Right ventricle myocardium inferior (tissue), 1 donor: ENCODE measurements at regions not wholly inside any gene's neighbourhood (a gene's known extent, or its start where the extent isn't known, plus 50 kb on each side); places are given as distances from the start of the nearest gene placed in this dataset.

Source experiments
- ATAC-seq: fragments of 200-7000 bp; cut with Tn5 transposase; one replicate; pipeline ENCODE4 v1.9.1; 2020; ENCODE audit warnings: mild to moderate bottlenecking, moderate library complexity
- DNase-seq: peaks from one replicate; pipeline ENCODE4 v3.0.0; 2021; ENCODE audit errors: missing footprints
- intact Hi-C: fragments of 100-400 bp; cut with DNase I; formaldehyde crosslinking; loops from one replicate; pipeline ENCODE4 v1.11.0; 2022
- donor health status: DM: no; HTN: yes; CAD: no; lungs with severe emphysema.

DNA sequence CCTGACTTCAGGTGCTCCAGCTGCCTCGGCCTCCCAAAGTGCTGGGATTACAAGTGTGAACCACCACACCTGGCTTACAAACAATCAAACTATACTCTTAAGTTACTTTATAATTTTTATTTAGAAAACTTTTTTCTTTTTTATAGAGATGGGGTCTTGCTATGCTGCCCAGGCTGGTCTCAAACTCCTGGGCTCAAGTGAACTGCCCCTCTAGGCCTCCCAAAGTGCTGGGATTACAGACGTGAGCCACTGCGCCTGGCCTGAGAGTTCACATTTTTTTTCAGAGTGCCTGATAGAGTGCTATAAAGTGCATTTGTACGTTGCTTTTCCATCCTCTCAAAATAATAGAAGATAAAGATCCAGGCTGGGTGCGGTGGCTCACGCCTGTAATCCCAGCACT lies 102.0 kb upstream of the TBL1XR1 start:
- intact Hi-C loops: no loop called here
- DNase-seq (no peak), ATAC-seq (no peak)

- DNase-seq (no peak), ATAC-seq (peak; percentile 67)
- intact Hi-C loops: no loop called here
Measured at GRCh38 chr3:177300039-177300833, 103.0 kb upstream of the TBL1XR1 start.

GRCh38 chr3:177300842-177301241 lies 103.6 kb upstream of the TBL1XR1 start:
- no peak for ATAC-seq
- intact Hi-C loops: no loop called here
- DNase-seq: no peak

DNA sequence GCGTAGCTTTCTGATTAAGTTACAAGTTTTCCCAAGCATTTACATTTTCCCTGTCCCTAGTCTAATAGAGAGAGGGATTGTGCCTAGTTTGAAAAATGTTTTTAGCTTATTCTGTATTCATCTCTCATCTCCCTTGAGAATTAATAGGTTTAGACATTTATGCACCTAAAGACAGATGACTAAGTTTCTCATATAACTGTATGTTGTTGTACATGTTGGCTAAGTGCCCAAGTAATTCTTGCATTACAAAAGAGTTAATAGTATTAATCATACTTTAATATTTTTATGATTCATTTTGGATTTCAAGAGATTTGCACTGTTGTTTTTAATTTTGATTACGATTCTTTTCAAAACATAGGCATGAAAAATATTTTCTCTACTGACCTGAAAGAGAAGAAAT lies 109.0 kb upstream of the TBL1XR1 start:
- ATAC-seq (no peak), DNase-seq (no peak)
- intact Hi-C loops: no loop called here

- DNase-seq (no peak), ATAC-seq (no peak)
- intact Hi-C loops: no loop called here
Measured at GRCh38 chr3:177307391-177307790, 110.1 kb upstream of the TBL1XR1 start.

- no peak for DNase-seq
- no peak for ATAC-seq
- intact Hi-C loops: no loop called here
Measured at GRCh38 chr3:177307826-177308225, 110.5 kb upstream of the TBL1XR1 start.

- intact Hi-C loops: no loop called here
- ATAC-seq (no peak), DNase-seq (no peak)
Measured at GRCh38 chr3:177308286-177308685, 111.0 kb upstream of the TBL1XR1 start.

GRCh38 chr3:177308911-177309310 lies 111.6 kb upstream of the TBL1XR1 start:
- no peak for DNase-seq
- intact Hi-C loops: no loop called here
- ATAC-seq: no peak

DNA sequence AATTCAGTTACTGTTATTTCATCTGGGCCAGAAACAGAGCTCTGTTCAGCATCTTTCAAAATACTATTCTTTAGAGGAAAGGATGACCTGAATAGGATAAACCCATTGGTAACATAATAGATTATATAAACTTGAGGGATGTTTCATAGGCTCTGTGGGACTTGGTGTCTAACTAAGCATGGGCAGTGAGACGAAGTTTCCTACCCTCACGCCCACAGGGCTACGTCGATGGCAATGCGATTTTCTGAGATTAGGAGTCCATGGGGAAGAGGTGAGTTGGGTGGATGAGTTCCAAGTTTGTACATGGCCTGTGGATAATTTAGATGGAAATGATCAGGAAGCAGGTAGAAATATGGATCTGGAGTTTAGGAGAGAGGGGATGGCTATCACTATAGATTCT lies 115.2 kb upstream of the TBL1XR1 start:
- intact Hi-C loops: no loop called here
- ATAC-seq (no peak), DNase-seq (no peak)

DNA sequence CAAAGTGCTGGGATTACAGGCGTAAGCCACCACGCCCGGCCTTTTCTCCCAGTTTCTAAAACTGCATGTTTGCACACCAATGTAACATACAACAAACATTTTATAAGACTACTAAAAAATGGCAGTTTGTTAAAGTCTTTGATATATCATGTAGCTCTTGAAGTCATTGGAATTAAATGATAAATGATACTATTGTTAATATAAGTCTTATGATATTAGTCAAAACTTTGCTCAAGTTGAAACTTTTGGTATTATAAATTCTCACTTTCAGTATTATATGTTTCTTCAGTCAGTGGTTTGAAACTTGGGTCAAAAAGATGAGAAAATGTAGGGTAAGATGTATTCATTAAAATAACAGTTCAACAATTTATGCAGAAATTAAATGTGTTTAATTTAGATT lies 117.6 kb upstream of the TBL1XR1 start:
- intact Hi-C loops: no loop called here

GRCh38 chr3:177317247-177317646 lies 120.0 kb upstream of the TBL1XR1 start:
- DNase-seq (no peak), ATAC-seq (no peak)
- intact Hi-C loops: no loop called here

More for the DNA sequence above, 117.6 kb upstream of the TBL1XR1 start:
- no peak for DNase-seq
- no peak for ATAC-seq

- intact Hi-C loops: no loop called here
- no peak for DNase-seq
- ATAC-seq: no peak
Measured at GRCh38 chr3:177318559-177318958, 121.3 kb upstream of the TBL1XR1 start.

DNA sequence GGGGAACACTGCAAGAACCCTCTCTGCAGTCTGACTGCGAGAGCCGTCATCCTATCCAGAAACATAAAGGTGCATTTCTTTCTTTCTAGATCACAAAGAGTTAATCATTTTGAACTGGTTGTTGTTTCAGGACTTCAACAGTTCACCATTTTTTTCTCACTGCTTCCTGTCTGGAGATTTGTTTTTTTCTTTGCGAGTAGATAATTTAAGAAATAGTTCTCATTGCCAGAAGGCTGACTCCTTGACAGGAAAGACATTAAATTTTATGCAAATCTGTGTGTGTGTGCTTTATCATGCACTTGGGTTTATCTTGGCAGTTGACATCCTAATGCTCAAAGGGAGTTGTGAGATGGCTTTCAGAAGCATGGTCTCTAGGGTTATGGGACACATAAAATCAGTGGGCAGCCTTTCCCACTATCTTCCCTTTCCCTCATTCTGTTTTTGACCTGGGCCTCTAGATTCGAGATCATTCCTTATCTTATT lies 123.5 kb upstream of the TBL1XR1 start:
- intact Hi-C loops: no loop called here
- DNase-seq (no peak), ATAC-seq (no peak)

GRCh38 chr3:177321819-177322218 lies 124.5 kb upstream of the TBL1XR1 start:
- DNase-seq: no peak
- ATAC-seq: no peak
- intact Hi-C loops: no loop called here

DNA sequence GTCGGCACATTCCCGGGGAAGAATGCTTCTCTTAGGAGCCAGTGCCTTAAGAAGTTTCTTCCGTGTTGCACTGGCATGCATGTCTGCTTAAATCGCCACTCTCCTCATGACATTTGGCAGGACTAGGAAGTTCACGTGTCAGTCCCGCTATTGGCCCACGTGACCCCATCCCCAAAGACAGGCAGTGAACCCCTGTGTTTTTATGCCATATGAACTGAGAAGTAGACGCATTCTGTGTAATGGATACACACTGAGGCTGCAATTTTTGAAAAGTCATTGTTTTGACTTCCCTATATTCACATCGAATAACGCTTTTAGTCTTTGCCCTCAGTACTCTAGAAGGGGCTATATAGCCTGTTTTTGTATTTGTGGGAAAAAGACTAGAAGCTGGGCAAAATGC lies 125.6 kb upstream of the TBL1XR1 start:
- intact Hi-C loops: no loop called here
- no peak for DNase-seq
- ATAC-seq: no peak

DNA sequence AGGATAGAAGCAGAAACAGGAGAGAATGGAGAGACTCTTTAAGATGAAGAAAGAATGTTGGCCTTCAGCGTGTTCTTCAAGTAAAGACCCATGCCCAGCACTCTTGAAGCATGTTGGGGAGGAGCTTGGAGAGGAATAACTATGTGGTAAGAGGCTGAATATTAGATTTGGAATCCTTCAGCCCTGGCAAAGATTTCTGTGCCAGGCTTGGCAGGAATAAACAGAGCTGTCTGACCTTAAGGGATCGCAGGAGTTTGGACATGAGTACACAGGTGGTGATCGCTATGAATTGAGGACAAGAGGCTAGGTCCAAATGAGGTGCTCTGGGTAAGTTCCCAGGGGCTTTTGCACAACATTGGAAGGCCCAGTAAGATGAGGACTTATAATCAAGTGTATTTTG lies 132.6 kb upstream of the TBL1XR1 start:
- intact Hi-C loops: loop anchor here (2.0 to 5.0 kb wide), 2 partner anchors 15 to 38 kb away; no protein-coding TSS in a partner anchor
- ATAC-seq (peak; percentile 48), DNase-seq (no peak)

- ATAC-seq (peak; percentile 72), DNase-seq (no peak)
- intact Hi-C loops: loop anchor here (2.0 to 5.0 kb wide), 2 partner anchors 14 to 38 kb away; no protein-coding TSS in a partner anchor
Measured at GRCh38 chr3:177330779-177331178, 133.5 kb upstream of the TBL1XR1 start.

DNA sequence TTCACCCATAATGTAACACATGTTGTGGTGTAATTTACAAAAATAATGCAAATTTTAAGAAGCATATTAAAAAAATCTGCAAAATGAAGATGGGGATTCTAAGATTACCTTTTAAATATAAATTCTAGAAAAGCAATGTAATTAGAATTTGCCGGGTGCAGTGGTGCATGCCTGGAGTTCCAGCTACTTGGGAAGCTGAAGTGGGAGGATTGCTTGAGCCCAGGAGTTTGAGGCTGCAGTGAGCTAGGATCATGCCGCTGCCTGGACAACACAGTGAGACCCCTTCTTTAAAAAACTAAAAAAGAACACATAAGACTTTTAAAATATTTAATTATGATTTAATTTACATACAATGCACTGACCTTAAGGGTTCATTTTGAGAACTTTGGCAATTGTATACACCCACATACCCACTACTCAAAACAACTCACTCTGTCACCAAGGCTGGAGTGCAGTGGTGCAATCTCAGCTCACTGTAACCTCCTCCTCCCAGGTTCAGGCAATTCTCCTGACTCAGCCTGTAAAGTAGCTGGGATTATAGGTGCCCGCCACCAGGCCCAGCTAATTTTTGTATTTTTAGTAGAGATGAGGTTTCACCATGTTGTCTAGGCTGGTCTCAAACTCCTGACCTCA lies 134.0 kb upstream of the TBL1XR1 start:
- DNase-seq (no peak), ATAC-seq (no peak)
- intact Hi-C loops: loop anchor here (2.0 to 5.0 kb wide), 2 partner anchors 13 to 39 kb away; no protein-coding TSS in a partner anchor

GRCh38 chr3:177332955-177333354 lies 135.7 kb upstream of the TBL1XR1 start:
- DNase-seq (no peak), ATAC-seq (no peak)
- intact Hi-C loops: loop anchor here (5.0 kb wide), 1 partner anchor 41 kb away; no protein-coding TSS in a partner anchor
